Retinal pigment epithelial cell (primary cell): ENCODE measurements at regions not wholly inside any gene's neighbourhood (a gene's known extent, or its start where the extent isn't known, plus 50 kb on each side); places are given as distances from the start of the nearest gene placed in this dataset.
"Not testable (repeated sequence)": the region's sequence is repeated elsewhere in the genome, so short reads cannot be mapped to it uniquely, and the experiment has no call there.

Experiments
- DNase-seq: peaks from one replicate; pipeline ENCODE4 v3.0.0-alpha.2; 2010; ENCODE audit warnings: low read depth
- H3K4me3 ChIP-seq: 2 replicates; pipeline ENCODE4 v1.5.1; 2011; ENCODE audit warnings: mild to moderate bottlenecking, low read length, control low read depth, moderate library complexity
- TF ChIP-seq, protein P1 (sequence below): conservative IDR thresholded peaks from 2 replicates; pipeline ENCODE4 v1.5.1; 2011; ENCODE audit warnings: low read depth, low read length, control low read depth, inconsistent platforms

DNA sequence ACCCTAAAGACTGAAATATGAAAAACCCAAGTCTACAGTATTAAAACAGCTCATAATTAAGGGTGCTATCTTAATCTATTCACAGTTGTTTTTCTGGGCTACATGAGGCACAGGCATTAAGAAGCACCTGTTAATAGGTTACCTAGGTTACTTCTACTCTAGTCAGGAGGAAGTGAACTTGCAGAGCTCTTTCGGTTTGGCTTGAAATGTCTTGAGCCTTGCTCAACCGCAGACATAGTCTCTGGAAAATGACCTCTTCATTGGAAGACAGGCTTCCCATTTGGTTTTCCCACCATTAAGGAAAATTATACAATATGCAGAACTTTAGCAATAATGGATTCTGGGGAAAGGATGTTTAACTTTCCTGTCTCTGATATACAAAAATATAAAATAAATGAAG, 142.3 kb upstream of the KCNJ3 start:
- H3K4me3 ChIP-seq, result no peak overlapping the region
- TF ChIP-seq, protein P1, sequence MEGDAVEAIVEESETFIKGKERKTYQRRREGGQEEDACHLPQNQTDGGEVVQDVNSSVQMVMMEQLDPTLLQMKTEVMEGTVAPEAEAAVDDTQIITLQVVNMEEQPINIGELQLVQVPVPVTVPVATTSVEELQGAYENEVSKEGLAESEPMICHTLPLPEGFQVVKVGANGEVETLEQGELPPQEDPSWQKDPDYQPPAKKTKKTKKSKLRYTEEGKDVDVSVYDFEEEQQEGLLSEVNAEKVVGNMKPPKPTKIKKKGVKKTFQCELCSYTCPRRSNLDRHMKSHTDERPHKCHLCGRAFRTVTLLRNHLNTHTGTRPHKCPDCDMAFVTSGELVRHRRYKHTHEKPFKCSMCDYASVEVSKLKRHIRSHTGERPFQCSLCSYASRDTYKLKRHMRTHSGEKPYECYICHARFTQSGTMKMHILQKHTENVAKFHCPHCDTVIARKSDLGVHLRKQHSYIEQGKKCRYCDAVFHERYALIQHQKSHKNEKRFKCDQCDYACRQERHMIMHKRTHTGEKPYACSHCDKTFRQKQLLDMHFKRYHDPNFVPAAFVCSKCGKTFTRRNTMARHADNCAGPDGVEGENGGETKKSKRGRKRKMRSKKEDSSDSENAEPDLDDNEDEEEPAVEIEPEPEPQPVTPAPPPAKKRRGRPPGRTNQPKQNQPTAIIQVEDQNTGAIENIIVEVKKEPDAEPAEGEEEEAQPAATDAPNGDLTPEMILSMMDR, result no peak
- no peak for DNase-seq

DNA sequence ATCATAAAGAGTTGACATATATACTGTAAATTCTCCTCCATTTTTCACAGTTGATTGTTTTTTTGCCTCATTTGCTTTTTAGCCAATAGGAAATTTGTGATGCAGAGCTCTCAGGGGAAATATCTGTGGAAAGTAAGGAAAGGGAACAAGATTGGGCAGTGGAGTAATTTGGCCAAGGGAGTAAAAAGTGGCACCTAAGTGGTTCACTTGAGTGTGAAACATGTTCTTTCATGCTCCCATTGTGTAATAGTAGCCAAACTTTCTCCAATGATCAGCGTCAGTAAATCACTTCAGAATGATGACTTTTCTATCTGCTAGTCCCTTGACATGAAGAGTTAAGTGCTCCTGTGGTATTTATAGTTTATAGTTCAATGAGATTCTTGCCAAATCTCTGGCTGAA, 141.9 kb upstream of the KCNJ3 start:
- no peak for DNase-seq
- TF ChIP-seq, protein P1, result no peak
- no peak overlapping the region for H3K4me3 ChIP-seq

DNA sequence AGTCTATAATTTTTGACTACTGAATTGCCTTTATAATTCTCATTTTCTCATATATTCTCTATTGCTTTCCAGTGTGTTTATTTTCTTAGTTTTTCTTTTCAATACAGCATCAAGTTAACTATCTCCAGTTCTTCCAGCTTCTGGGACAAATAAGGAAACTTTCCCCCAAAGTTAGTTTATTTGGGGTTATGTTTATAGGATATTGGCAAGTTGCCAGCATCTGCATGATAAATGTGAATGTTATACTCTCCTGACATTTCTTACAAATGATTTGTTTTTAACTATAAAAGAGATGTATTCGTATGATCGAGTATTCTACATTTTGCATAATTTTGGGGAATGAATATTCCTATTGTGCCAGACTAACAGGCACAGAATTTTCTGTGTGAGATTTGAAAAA, 140.6 kb upstream of the KCNJ3 start:
- TF ChIP-seq, protein P1, result no peak
- DNase-seq, result no peak
- no peak overlapping the region for H3K4me3 ChIP-seq

DNA sequence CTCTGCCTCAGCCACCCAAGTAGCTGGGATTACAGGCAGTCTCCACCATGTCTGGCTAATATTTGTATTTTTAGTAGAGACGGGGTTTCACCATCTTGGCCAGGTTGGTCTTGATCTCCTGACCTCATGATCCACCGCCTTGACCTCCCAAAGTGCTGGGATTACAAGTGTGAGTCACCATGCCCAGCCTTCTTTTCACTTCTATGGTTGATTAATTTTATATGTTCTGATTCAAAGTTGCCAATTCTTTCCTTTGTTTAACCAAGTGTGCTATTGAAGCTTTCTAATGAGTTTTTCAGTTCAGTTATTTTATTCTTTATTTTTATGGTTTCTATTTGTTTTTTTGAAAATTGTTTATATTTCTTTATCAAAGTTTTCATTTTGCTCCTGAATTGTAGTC, 133.1 kb upstream of the KCNJ3 start:
- H3K4me3 ChIP-seq, result no peak overlapping the region
- no peak for DNase-seq
- TF ChIP-seq, protein P1, result no peak

DNA sequence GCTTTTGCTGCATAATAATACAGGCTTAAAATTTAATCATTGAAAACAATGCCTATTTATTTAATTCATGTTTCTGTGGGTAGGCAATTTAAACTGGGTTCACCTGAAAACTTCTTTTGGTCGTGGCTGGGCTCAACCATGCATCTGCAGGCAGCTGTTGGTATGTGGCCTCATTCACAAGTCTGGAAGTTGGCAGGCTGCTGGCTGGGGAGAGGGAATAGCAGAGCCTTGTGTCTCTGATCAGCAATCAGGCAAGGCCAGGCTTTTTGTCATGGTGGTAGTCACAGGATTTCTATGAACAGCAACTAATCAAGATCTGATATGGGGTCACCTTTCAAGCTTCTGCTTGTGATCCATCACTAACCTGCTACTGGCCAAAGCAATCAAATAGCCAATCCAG, 130.1 kb upstream of the KCNJ3 start:
- no peak for DNase-seq
- TF ChIP-seq, protein P1, result no peak
- H3K4me3 ChIP-seq, result no peak overlapping the region

DNA sequence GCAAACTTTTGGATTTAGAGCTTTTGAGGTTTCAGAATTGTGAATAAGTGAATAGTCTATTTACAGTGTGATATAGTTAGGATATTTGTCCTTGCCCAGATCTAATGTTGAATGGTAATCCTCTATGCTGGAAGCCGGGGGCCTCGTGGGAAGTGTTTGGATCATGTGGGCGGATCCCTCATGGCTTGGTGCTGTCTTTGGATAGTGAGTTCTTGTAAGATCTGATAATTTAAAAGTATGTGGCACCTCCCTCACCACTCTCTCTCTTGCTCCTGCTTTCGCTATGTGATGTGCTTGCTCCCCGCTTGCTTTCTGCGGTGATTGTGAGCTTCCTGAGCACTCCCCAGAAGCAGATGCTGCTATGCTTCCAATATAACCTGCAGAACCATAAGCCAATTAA, 128.0 kb upstream of the KCNJ3 start:
- no peak overlapping the region for H3K4me3 ChIP-seq
- DNase-seq, result no peak
- TF ChIP-seq, protein P1, result no peak

DNA sequence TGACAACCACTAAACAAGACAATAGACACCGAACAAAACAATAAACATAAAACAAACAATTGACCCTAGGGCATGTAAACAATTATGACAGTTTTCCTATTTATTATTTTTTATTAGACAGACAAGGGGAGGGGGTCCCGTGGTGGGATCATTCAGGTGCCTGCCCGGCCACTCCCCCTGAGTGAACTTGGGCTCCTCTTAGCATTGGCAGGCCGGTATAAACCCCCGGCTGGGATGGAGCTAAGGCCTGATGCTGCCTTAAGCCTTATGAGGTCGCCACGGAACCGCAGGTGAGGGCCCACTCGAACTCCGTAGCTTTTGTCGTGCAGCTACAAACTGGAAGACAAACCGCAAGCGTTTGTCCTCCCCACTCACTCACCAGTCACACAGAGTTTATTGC, 121.8 kb upstream of the KCNJ3 start:
- not testable (repeated sequence) for H3K4me3 ChIP-seq, DNase-seq

DNA sequence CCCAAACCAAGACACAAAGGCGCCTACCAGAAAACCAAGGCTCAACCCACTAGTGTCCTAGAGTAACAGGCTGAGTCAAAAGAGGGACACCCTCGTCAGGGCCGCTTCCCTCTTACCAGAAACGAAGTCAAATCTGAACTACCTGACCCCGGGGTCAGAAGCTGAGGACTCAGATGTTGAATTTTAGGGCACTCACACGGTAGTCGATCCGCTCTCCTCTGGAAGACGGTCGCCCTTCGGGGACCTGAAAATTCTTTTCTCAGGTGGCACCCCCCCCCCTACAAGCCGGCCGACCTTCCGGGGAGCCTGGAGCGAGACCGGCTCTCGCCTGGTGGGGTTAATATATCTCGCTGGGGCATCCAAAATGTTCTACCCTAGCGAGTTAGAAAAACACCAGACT, 121.1 kb upstream of the KCNJ3 start:
- no peak for DNase-seq
- no peak overlapping the region for H3K4me3 ChIP-seq
- TF ChIP-seq, protein P1, result no peak
